ENCODE measurements at regions not wholly inside any gene's neighbourhood (a gene's known extent, or its start where the extent isn't known, plus 50 kb on each side); places are given as distances from the start of the nearest gene placed in this dataset.

DNA sequence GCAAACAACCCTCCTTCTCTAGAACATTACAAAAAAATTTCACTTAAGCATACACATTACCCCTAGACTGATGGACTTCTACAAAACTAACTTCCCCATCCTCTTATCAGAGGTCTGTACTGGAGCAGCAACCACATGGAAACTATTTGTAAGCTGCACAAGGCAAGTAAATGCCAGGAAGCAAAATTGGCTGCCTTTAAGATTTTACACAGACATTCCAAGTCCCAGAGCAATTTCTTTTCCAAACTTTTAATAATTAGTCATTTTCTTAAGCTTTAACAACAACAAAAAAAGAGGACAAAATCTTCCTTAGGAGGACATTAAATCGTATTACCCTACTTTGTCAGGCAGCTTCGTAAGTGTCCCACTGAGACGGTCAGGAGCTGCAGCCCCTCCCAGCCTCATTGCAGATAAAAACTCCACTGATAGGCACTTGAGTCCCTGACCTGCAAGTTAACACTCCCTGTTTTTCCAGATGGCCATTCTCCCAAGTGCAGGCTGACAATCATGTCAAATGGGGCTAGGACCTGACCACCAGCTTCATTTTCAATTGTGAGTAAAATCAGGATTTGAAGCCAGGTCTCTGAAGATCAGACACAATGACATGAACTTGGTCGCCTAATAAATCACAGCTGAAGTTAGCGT lies 680.1 kb downstream of the DIAPH3 start:
- TF ChIP-seq POLR2A (IDR thresholded peaks at IDR 0.05), result no peak
- TF ChIP-seq, protein P1, sequence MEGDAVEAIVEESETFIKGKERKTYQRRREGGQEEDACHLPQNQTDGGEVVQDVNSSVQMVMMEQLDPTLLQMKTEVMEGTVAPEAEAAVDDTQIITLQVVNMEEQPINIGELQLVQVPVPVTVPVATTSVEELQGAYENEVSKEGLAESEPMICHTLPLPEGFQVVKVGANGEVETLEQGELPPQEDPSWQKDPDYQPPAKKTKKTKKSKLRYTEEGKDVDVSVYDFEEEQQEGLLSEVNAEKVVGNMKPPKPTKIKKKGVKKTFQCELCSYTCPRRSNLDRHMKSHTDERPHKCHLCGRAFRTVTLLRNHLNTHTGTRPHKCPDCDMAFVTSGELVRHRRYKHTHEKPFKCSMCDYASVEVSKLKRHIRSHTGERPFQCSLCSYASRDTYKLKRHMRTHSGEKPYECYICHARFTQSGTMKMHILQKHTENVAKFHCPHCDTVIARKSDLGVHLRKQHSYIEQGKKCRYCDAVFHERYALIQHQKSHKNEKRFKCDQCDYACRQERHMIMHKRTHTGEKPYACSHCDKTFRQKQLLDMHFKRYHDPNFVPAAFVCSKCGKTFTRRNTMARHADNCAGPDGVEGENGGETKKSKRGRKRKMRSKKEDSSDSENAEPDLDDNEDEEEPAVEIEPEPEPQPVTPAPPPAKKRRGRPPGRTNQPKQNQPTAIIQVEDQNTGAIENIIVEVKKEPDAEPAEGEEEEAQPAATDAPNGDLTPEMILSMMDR (IDR thresholded peaks at IDR 0.05), result no peak
